SH-SY5Y (cell line): ENCODE measurements at regions not wholly inside any gene's neighbourhood (a gene's known extent, or its start where the extent isn't known, plus 50 kb on each side); places are given as distances from the start of the nearest gene placed in this dataset.

Experiments
- GATA2 ChIP-seq: IDR thresholded peaks from 2 replicates; pipeline ENCODE4 v1.6.1; 2011; ENCODE audit warnings: mild to moderate bottlenecking, low read depth, low read length
- GATA3 ChIP-seq: IDR thresholded peaks from 2 replicates; pipeline ENCODE4 v1.6.1; 2011; ENCODE audit warnings: low read depth, mild to moderate bottlenecking, low read length, moderate library complexity

GRCh38 chr18:43847164-43848091 is 570.1 kb upstream of the SYT4 start:
- TF ChIP-seq GATA2 (no peak), GATA3 (no peak)

DNA sequence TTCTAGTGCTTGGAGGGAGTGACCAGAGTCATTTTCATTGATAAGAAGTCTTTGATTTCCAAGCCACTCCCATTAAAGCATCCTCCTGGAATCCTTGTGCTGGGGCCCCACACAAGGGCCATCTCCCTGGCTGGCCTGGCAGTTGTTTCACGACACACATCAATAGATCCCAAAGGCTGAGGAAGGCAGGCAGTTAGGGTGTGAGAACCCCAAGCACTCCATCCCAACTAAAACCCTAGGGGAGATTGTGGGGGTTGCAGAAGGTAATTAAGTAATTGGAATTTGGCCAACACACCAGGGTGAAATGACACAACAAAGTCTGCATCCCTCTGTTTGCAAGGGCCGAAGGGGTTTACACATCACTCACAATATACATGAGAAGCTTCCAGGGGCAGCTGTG is 578.1 kb upstream of the SYT4 start:
- TF ChIP-seq GATA3: no peak
- no peak for TF ChIP-seq GATA2

GRCh38 chr18:43863180-43863579 is 585.9 kb upstream of the SYT4 start:
- TF ChIP-seq GATA2 (no peak), GATA3 (no peak)

GRCh38 chr18:43866696-43867095 is 589.4 kb upstream of the SYT4 start:
- TF ChIP-seq GATA2 (no peak), GATA3 (no peak)

DNA sequence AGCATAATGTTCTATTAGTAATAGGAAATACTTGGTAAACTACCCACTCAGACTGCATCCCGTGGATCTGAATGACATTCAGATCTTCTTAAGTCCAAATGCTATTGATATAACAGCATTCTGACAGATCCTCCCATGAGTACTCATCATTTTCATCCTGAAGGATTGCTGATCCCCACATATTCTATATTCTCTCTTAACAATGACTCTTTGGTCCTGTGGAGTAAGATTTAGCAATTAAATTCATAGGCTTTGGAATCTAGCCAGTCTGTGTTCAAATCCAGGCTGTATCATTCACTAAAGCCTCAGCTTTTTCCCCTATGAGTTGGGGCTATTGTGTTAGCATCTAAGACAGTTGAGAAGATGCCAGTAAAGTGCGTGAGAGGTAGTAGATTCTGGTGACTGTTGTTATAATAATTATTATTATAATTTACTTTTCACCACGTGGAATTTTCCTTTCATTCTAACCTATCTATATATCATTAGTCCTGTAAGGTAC is 591.3 kb upstream of the SYT4 start:
- TF ChIP-seq GATA3 (no peak), GATA2 (no peak)

DNA sequence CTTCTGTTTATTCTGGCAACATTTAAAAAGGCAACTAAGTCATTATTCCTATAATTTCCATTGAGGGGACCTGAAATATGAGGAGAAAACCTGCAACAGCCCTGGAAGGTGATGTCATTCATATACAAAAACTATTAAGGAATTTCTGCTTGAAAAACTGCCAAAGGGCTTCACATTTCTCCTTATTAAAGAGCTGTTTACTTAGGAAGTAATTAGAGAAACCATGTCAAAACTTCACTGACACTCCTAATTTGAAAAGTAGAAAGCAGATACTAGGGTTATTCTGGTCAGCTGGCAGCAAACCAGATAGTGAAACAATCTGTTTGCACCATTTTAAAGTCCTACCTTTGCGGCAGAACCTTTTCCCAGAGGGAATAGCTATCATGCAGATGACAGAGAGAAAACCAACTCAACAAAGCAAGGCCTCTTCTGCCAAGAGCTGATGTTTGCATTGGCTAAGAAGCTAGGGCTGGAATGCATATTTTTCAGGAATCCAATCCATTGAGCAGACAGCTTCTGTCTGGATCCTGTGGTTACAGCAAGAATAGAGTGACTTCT is 592.2 kb upstream of the SYT4 start:
- TF ChIP-seq GATA3: no peak
- TF ChIP-seq GATA2: no peak

DNA sequence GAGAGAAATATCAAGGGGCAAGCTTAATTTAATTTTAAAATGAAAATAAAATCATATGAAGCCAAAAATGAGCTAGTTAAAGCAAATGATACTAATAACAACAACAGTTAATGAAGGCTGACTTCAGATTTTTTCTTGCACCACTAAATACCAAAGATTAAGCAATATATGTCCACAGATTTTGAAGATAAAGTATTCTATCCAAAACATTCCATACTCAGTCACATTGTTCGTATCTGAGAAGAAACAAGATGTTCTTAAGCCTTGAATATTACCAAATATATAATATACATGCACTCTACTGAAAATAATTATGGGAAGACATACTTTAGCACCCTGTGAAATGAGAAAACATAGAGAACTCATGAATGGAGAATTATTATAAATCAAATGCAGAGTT is 593.3 kb upstream of the SYT4 start:
- no peak for TF ChIP-seq GATA3
- TF ChIP-seq GATA2: no peak

GRCh38 chr18:43875511-43875910 is 598.2 kb upstream of the SYT4 start:
- no peak for TF ChIP-seq GATA2
- no peak for TF ChIP-seq GATA3

DNA sequence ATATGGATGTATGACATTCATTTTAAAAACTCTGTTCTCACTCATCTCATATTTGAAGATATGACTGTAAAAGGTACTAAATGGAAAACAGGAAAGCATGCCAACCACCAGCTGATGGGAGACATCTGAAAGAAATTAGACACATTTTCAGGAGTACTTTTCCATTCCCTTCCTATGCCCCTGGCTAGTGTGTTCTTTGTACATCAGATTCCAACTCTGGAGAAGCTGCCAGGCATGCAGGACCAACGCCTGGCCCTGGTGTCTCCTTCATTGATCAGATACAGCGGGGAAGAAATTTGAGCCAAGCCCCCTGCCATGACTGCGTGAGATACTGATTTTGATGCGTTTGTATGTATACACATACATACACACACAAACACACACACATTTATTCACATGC is 599.0 kb upstream of the SYT4 start:
- peak; percentile 56; the same call in 1 of the 2 replicates for TF ChIP-seq GATA3
- TF ChIP-seq GATA2: peak; percentile 85

DNA sequence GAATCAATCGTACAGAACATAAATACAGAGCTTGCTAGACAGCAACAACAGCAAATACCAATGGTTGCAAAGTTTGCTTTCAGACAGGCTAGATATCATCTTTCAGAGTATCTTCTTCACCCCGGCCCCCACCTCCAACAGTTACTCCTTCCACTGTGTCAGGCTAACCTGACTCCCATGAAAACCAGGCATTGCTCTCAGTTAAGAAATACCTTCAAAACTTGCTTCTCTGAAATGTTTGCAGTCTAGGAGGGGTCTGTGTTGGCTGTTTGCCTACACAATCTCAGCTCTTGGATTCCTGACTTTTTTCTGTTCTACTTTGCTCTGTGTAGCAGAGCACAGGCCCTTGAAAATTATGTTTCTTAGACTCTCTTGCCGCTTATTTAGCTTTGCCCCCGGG is 599.5 kb upstream of the SYT4 start:
- no peak for TF ChIP-seq GATA3
- no peak for TF ChIP-seq GATA2

DNA sequence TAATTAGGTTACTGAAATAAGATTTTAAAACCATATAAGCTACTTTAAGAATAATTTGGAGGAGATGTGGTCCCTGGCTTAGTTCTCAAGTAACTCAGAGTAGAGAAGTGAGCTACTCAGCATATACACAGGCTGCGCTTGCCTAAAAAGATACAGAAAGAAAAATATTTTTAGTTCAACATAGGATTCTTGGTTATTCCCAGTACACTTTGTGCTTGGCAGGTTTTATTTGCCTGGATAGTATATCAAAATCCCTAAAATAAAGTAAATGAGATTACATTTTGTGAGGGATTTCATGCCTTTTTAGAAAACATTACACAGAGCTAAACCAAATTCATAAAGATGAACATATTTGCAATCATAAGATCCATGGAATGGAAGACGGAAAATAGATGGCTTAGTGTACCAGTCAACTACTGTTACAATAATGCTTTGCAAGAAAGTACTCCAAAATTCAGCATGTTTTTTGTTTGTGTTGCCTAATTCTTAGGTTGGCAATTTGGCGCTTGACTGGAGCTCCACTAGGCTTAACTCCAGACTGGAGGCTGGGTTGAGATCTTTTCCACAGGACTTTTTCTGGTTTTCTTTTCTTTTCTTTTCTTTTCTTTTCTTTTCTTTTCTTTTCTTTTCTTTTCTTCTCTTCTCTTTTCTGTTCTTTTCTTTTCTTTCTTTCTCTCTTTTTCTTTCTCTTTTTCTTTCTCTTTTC is 600.5 kb upstream of the SYT4 start:
- TF ChIP-seq GATA2 (no peak), GATA3 (no peak)

DNA sequence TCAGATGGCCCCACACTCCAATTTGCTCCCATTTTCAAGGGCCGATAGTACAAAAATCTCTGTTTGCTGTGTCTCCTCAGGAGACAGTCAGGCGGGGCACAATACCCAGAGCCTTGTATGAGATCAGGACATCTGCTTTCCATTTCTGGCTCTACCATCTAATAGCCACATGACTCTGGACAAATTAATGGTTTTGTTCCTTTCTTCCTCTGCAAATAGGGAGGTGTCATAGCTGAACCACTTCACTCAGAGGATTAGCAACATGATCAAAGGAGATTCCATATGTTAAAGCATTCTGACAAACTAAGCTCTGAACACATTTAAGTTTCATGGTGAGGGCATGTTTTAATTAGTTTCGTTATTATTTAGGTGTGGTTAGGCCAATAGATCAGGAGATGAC is 602.1 kb upstream of the SYT4 start:
- TF ChIP-seq GATA3 (no peak), GATA2 (no peak)

DNA sequence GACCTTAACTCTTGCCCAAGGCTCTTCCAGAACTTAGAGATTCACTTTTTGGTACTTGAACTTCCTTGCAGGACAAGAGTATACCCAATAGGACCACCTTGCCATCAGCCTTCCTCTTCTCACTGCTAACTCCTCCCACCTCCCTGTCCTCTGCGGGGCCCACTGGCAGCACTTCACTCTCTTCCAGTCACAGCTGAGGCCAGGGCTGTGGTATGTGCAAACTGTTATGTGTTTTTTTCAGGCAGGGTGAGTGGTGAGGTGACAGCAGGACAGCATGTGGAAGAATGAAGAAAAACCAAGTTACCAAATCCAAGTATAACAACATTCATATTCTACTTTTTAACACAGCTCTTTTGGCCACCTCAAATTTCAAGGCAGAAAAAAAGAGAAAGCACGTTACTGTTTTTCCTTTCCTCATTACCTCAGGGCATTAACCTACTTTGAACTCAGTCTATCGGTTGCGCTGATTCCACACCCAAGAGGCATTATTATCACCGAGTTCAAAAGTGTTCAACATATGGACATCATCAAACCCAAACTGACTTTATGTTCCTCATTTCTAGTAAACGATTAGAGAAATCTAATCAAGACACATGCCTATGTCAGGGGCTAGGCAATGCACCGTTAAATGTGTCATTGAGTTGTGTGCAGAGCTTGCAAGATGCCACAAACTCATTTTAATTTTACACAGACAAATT is 605.2 kb upstream of the SYT4 start:
- TF ChIP-seq GATA2: no peak
- TF ChIP-seq GATA3: no peak

DNA sequence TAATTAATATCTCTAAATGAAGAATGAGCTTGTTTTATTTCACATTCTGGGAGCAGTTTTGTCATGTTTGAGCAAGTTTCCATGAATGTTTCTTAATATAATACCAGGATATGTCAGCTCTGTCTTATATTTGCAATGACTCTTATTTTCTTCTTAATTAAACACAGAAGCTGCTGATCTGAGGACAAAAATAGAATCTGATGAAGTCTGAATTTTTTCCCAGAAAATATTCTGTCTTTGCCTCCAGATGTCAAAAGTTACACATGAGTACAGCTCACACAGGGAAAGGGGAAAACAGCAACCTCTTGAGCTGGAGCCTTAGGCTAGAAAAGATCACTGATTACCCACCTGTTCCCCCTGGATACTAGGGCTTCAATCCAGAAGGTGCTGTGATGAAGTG is 606.6 kb upstream of the SYT4 start:
- TF ChIP-seq GATA2 (no peak), GATA3 (no peak)
